ENCODE measurements at regions not wholly inside any gene's neighbourhood (a gene's known extent, or its start where the extent isn't known, plus 50 kb on each side); places are given as distances from the start of the nearest gene placed in this dataset.

- no peak for DNase-seq (ENCODE audit: low read depth)
- H3K4me3 ChIP-seq (ENCODE audit: low read depth, low read length), result no peak overlapping the region
- TF ChIP-seq CTCF (IDR thresholded peaks at IDR 0.05; ENCODE audit: control insufficient read depth, extremely low read depth, insufficient read depth), result peak; percentile 26; the same call in 1 of the 2 replicates
Observed at GRCh38 chr2:146677280-146677679, 1167.5 kb upstream of the ACVR2A start.

GRCh38 chr2:146669735-146670134 is 1175.1 kb upstream of the ACVR2A start:
- no peak for TF ChIP-seq CTCF (IDR thresholded peaks at IDR 0.05; ENCODE audit: control insufficient read depth, extremely low read depth, insufficient read depth)
- DNase-seq (ENCODE audit: low read depth), result no peak
- H3K4me3 ChIP-seq (ENCODE audit: low read depth, low read length), result no peak overlapping the region

- no peak for DNase-seq (ENCODE audit: low read depth)
- no peak for TF ChIP-seq CTCF (IDR thresholded peaks at IDR 0.05; ENCODE audit: control insufficient read depth, extremely low read depth, insufficient read depth)
Observed at GRCh38 chr2:146666340-146666739, 1178.5 kb upstream of the ACVR2A start.

GRCh38 chr2:146665800-146666199 is 1179.0 kb upstream of the ACVR2A start:
- no peak for TF ChIP-seq CTCF (IDR thresholded peaks at IDR 0.05; ENCODE audit: control insufficient read depth, extremely low read depth, insufficient read depth)
- no peak overlapping the region for H3K4me3 ChIP-seq (ENCODE audit: low read depth, low read length)
- no peak for DNase-seq (ENCODE audit: low read depth)

More at GRCh38 chr2:146666340-146666739, 1178.5 kb upstream of the ACVR2A start:
- no peak overlapping the region for H3K4me3 ChIP-seq (ENCODE audit: low read depth, low read length)

- H3K4me3 ChIP-seq (ENCODE audit: low read depth, low read length), result no peak overlapping the region
- DNase-seq (ENCODE audit: low read depth), result no peak
- peak; percentile 60 for TF ChIP-seq CTCF (IDR thresholded peaks at IDR 0.05; ENCODE audit: control insufficient read depth, extremely low read depth, insufficient read depth)
Observed at GRCh38 chr2:146661473-146662096, 1183.2 kb upstream of the ACVR2A start.

GRCh38 chr2:146659976-146660375 is 1184.9 kb upstream of the ACVR2A start:
- DNase-seq (ENCODE audit: low read depth), result no peak
- TF ChIP-seq CTCF (IDR thresholded peaks at IDR 0.05; ENCODE audit: control insufficient read depth, extremely low read depth, insufficient read depth), result no peak
- no peak overlapping the region for H3K4me3 ChIP-seq (ENCODE audit: low read depth, low read length)

- no peak overlapping the region for H3K4me3 ChIP-seq (ENCODE audit: low read depth, low read length)
- no peak for TF ChIP-seq CTCF (IDR thresholded peaks at IDR 0.05; ENCODE audit: control insufficient read depth, extremely low read depth, insufficient read depth)
- DNase-seq (ENCODE audit: low read depth), result no peak
Observed at GRCh38 chr2:146652311-146652710, 1192.5 kb upstream of the ACVR2A start.
